ENCODE measurements at regions not wholly inside any gene's neighbourhood (a gene's known extent, or its start where the extent isn't known, plus 50 kb on each side); places are given as distances from the start of the nearest gene placed in this dataset.
"Not testable (repeated sequence)": the region's sequence is repeated elsewhere in the genome, so short reads cannot be mapped to it uniquely, and the experiment has no call there.

DNA sequence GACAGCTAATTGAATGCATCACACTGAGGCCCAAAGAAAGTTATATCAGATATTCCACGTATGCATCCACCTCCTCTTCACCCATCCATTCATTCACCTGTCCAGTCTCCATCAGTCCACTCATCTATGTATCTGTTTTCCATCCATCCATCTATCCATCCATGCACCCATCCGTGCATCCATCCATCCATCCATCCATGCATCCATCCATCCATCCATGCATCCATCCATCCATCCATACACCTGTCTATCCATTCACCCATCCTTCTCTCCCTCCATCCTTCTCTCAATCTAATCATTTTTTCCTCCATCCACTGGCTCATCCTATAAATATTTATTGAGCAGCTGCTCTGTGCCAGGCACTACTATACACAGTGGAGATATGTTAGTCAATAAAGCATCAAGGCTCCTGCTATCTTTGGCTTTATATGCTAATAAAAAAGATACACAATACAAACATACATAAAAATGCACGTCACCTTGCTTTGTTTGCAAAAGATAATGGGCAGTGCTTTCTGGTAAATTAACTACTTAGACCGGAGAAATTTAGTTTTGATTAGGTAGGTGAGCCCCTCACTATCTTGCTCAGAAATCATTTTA, 442.0 kb upstream of the KLF6 start:
- intact Hi-C loops (cut with micrococcal nuclease): no loop called here
- H3K36me3 Mint-ChIP-seq (ENCODE audit: low read depth): no peaks in the 10 kb centered on the region
- no peak overlapping the region for H3K27ac Mint-ChIP-seq
- H3K4me3 Mint-ChIP-seq: no peak overlapping the region
- H3K4me1 Mint-ChIP-seq (ENCODE audit: low read depth): no peaks in the 10 kb centered on the region
- H3K27me3 Mint-ChIP-seq: peaks cover 3% of the 10 kb centered on the region
- no peaks in the 10 kb centered on the region for H3K9me3 Mint-ChIP-seq

GRCh38 chr10:4224178-4224577, 439.2 kb upstream of the KLF6 start:
- no peak overlapping the region for H3K4me3 Mint-ChIP-seq

GRCh38 chr10:4221310-4221709, 436.3 kb upstream of the KLF6 start:
- H3K9me3 Mint-ChIP-seq; H3K36me3 Mint-ChIP-seq (ENCODE audit: low read depth); H3K27ac Mint-ChIP-seq; intact Hi-C loops (cut with micrococcal nuclease); H3K27me3 Mint-ChIP-seq; H3K4me3 Mint-ChIP-seq: not testable (repeated sequence)
- peaks cover 13% of the 10 kb centered on the region for H3K4me1 Mint-ChIP-seq (ENCODE audit: low read depth)

More at GRCh38 chr10:4224178-4224577, 439.2 kb upstream of the KLF6 start:
- Mint-ChIP-seq H3K27me3 (peaks cover 3% of the 10 kb centered on the region), H3K4me1 (ENCODE audit: low read depth) (peaks cover 6% of the 10 kb centered on the region), H3K27ac (no peak overlapping the region), H3K9me3 (no peaks in the 10 kb centered on the region), H3K36me3 (ENCODE audit: low read depth) (no peaks in the 10 kb centered on the region)
- intact Hi-C loops (cut with micrococcal nuclease): no loop called here

GRCh38 chr10:4219901-4220300, 434.9 kb upstream of the KLF6 start:
- H3K27me3 Mint-ChIP-seq: peaks cover 10% of the 10 kb centered on the region
- H3K27ac Mint-ChIP-seq: no peak overlapping the region
- peaks cover 13% of the 10 kb centered on the region for H3K4me1 Mint-ChIP-seq (ENCODE audit: low read depth)
- H3K4me3 Mint-ChIP-seq: no peak overlapping the region
- intact Hi-C loops (cut with micrococcal nuclease): no loop called here
- H3K9me3 Mint-ChIP-seq: no peaks in the 10 kb centered on the region
- no peaks in the 10 kb centered on the region for H3K36me3 Mint-ChIP-seq (ENCODE audit: low read depth)

GRCh38 chr10:4217653-4218052, 432.6 kb upstream of the KLF6 start:
- peaks cover 10% of the 10 kb centered on the region for H3K27me3 Mint-ChIP-seq
- no peaks in the 10 kb centered on the region for H3K36me3 Mint-ChIP-seq (ENCODE audit: low read depth)
- no peak overlapping the region for H3K27ac Mint-ChIP-seq
- H3K4me3 Mint-ChIP-seq: no peak overlapping the region
- H3K9me3 Mint-ChIP-seq: no peaks in the 10 kb centered on the region
- intact Hi-C loops (cut with micrococcal nuclease): no loop called here
- H3K4me1 Mint-ChIP-seq (ENCODE audit: low read depth): peaks cover 13% of the 10 kb centered on the region

DNA sequence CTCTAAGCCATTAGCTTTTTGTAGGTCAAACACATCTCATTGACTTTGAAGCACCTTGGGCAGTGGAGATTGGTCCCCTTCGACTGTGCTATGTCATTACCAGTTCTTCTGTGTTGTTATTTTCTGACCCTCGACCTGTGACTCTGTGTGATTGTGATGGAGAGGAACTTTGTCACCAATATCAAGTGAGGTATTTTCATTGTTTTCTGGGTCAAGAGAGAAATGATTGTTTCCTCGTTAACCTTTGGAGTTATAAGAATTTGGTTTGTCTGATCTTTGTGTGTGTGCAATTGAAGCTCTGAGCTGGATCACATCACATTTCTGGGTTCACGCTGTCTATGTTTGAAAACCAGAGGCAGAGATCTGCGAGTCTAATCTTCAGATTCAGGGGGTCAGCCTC, 432.2 kb upstream of the KLF6 start:
- Mint-ChIP-seq H3K27ac (no peak overlapping the region), H3K27me3 (peaks cover 10% of the 10 kb centered on the region), H3K36me3 (ENCODE audit: low read depth) (no peaks in the 10 kb centered on the region), H3K9me3 (no peaks in the 10 kb centered on the region), H3K4me3 (no peak overlapping the region), H3K4me1 (ENCODE audit: low read depth) (peaks cover 13% of the 10 kb centered on the region)
- intact Hi-C loops (cut with micrococcal nuclease): no loop called here

DNA sequence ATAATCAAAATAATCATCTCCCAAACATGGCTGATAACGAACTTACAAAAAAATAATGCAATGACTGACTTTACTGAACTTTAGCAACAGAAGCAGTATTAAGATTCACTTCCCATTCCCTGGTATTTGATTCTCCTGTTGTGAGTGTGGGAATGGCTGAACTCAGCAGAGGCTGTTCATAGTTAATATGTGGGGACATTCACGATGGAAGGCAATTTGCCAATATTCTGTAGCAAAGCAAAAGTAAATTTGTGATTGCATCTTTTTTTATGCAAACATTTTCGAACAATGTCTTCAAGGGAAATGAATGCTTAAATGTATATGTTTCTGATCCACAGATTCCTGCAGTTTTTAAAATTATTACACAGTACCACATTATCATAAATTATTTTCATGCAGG, 431.7 kb upstream of the KLF6 start:
- intact Hi-C loops (cut with micrococcal nuclease): no loop called here
- H3K36me3 Mint-ChIP-seq (ENCODE audit: low read depth): no peaks in the 10 kb centered on the region
- H3K4me3 Mint-ChIP-seq: no peak overlapping the region
- H3K9me3 Mint-ChIP-seq: no peaks in the 10 kb centered on the region
- peaks cover 10% of the 10 kb centered on the region for H3K27me3 Mint-ChIP-seq
- no peak overlapping the region for H3K27ac Mint-ChIP-seq
- H3K4me1 Mint-ChIP-seq (ENCODE audit: low read depth): peaks cover 13% of the 10 kb centered on the region

DNA sequence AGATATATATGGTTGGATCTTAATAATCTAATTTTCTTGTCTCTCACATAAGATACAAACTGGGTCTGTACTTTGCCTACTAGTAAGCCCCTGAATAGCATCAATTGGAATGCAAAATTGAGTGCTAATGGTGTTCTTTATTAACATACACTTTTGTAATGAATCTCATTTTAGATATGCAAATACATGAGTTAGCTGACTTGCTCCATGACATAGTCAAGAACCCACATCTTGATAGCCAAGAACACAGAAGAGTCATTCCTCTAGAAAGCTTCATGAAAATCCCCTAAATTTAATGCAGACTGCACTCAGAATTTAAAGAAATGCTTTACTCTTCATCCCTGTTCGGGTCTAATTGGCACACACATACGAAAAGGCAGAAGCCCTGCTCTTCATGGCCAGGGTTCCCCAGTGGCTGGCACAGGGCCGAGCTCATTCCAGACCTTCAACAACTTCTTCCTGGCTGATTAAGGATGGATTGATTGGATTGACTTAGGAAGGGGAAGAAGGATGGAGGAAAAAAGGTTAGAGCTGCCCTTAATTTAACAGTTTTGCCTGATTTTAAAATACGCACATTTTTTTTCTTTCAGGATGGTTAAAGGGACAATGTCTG, 431.1 kb upstream of the KLF6 start:
- Mint-ChIP-seq H3K27ac (no peak overlapping the region), H3K36me3 (ENCODE audit: low read depth) (no peaks in the 10 kb centered on the region), H3K9me3 (no peaks in the 10 kb centered on the region), H3K27me3 (peaks cover 10% of the 10 kb centered on the region), H3K4me3 (no peak overlapping the region), H3K4me1 (ENCODE audit: low read depth) (peaks cover 13% of the 10 kb centered on the region)
- intact Hi-C loops (cut with micrococcal nuclease): no loop called here

DNA sequence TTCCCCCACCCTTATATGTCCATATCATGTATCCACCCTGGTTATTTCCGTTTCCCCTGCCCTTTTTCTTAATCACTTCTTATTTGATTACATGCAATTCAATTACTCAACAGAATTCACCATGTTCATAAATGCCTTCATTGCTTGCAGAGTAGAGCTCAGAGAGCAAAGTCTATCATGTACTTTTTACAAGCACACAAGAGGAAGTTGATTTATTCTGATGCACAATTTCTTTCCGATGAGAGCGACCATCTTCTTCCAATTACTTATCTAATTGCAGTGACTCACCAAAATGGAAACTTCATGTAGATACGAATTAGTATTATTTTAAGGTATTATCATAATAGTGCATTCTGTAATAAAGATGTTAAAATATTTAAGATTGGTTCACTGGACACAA, 430.5 kb upstream of the KLF6 start:
- peaks cover 8% of the 10 kb centered on the region for H3K4me1 Mint-ChIP-seq (ENCODE audit: low read depth)
- H3K9me3 Mint-ChIP-seq: no peaks in the 10 kb centered on the region
- intact Hi-C loops (cut with micrococcal nuclease): no loop called here
- H3K36me3 Mint-ChIP-seq (ENCODE audit: low read depth): no peaks in the 10 kb centered on the region
- H3K4me3 Mint-ChIP-seq: no peak overlapping the region
- H3K27me3 Mint-ChIP-seq: peaks cover 10% of the 10 kb centered on the region
- no peak overlapping the region for H3K27ac Mint-ChIP-seq

DNA sequence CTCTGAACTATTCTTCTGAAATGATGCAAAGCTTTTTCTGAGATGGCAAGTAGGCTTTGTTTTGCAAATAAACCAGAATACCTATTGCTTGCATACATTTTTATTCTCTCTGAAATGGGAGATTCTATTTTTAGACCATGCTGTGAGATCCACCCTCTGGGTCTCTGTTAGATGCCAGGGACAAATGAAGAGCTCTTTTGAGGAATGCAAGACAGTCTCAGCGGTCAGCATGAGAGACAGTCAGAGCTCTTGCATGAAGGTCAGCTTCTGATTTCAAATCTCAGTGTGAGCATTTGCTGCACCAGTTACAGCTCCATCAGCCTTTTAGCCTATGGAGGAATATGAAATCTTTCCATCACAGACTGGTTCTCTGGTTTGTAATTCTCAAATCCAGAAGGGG, 429.9 kb upstream of the KLF6 start:
- no peaks in the 10 kb centered on the region for H3K9me3 Mint-ChIP-seq
- H3K4me3 Mint-ChIP-seq: no peak overlapping the region
- H3K27me3 Mint-ChIP-seq: peaks cover 10% of the 10 kb centered on the region
- H3K4me1 Mint-ChIP-seq (ENCODE audit: low read depth): peaks cover 7% of the 10 kb centered on the region
- intact Hi-C loops (cut with micrococcal nuclease): no loop called here
- H3K36me3 Mint-ChIP-seq (ENCODE audit: low read depth): no peaks in the 10 kb centered on the region
- H3K27ac Mint-ChIP-seq: no peak overlapping the region

- Mint-ChIP-seq H3K4me3 (no peak overlapping the region), H3K27ac (no peak overlapping the region), H3K27me3 (peaks cover 15% of the 10 kb centered on the region), H3K9me3 (no peaks in the 10 kb centered on the region), H3K36me3 (ENCODE audit: low read depth) (no peaks in the 10 kb centered on the region), H3K4me1 (ENCODE audit: low read depth) (peaks cover 7% of the 10 kb centered on the region)
- intact Hi-C loops (cut with micrococcal nuclease): no loop called here
Observed at GRCh38 chr10:4213441-4213840, 428.4 kb upstream of the KLF6 start.

DNA sequence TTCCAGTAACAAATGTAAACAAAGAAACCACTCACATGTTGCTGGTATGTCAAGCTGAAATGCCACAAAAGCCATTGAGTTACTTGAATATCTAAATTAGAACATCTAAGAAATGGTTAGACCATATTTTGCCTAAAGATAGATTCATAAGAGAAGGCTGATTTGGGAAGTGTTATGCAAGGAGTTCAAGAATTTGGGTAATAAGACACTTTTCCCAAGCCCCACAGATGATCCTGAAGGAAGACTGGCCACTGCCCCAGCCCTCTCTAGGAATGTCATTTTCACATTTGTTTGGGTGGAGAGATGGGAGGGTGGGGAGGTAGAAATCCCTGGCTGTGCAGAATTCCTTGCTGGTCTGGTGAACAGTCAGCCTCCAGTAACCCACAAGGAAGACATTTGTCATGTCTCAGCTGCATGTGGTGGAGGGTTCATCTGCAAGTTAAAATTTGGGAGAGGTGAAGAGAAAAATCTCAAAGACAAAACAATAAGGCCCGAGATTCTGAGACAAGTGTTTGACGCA, 427.2 kb upstream of the KLF6 start:
- peaks cover 15% of the 10 kb centered on the region for H3K27me3 Mint-ChIP-seq
- no peak overlapping the region for H3K27ac Mint-ChIP-seq
- H3K4me1 Mint-ChIP-seq (ENCODE audit: low read depth): peaks cover 7% of the 10 kb centered on the region
- no peak overlapping the region for H3K4me3 Mint-ChIP-seq
- H3K36me3 Mint-ChIP-seq (ENCODE audit: low read depth): no peaks in the 10 kb centered on the region
- intact Hi-C loops (cut with micrococcal nuclease): no loop called here
- H3K9me3 Mint-ChIP-seq: no peaks in the 10 kb centered on the region

DNA sequence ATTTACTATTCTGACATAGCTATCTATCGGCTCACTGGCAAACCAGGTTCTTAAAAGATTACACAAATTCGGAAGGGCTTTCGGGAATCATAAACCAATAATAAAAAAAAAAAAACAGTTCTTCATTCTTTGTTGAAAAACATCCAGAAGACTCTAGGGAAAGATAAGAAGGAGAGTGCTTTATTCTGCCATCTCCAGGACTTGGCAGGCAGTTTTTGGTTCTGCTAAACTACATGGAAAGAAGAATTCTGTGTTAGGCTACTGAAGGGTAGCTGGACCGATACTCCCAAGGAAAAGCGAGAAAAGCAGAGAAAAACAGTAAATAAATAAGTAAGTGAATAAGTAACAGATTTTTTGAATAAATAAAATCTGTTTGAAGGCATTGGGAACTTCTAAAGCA, 423.5 kb upstream of the KLF6 start:
- Mint-ChIP-seq H3K27ac (no peak overlapping the region), H3K9me3 (peaks cover 13% of the 10 kb centered on the region), H3K36me3 (ENCODE audit: low read depth) (no peaks in the 10 kb centered on the region), H3K27me3 (peaks cover 23% of the 10 kb centered on the region), H3K4me3 (no peak overlapping the region), H3K4me1 (ENCODE audit: low read depth) (no peaks in the 10 kb centered on the region)
- intact Hi-C loops (cut with micrococcal nuclease): no loop called here

DNA sequence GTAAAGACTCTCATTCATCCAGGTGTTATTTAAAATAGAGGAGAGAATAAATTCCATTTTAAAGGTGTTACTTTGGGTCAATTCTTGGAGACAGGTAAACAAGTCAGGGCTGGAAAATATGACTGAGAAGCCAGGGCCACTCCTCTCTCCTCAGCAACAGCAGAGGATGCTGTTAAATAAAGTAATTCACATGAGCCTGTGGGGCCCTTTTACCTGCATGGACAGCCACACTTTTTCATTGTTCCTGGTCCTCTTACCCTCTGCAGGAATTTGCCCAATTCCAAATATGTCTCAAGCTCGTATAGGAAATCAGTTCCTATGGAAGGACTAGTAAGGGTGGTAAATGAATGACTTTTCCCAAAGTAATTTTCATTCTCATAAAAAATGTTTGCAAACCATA, 420.1 kb upstream of the KLF6 start:
- H3K4me1 Mint-ChIP-seq (ENCODE audit: low read depth): peaks cover 11% of the 10 kb centered on the region

DNA sequence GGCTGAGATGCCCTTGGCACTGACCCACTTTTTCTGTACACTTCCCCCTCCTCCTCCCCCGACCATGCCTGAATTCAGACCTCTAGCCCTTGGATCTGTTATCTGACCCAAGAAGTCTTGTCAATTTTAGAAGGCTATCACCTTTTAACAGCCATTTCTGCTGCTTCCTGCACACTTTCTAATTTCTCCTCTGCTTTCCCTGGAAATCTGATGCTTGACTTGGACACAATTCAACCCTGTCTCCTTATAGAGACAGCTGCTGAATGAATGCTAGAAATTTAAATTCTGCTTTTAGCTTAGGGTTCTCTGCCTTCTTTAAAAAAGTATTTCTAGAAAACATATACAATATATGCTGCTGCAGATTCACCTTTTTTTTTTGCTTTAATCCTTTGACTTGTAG, 417.9 kb upstream of the KLF6 start:
- no peaks in the 10 kb centered on the region for H3K36me3 Mint-ChIP-seq (ENCODE audit: low read depth)
- peaks cover 15% of the 10 kb centered on the region for H3K4me1 Mint-ChIP-seq (ENCODE audit: low read depth)
- H3K4me3 Mint-ChIP-seq: no peak overlapping the region
- intact Hi-C loops (cut with micrococcal nuclease): no loop called here
- peak overlapping the region; percentile 11 for H3K27ac Mint-ChIP-seq
- peaks cover 24% of the 10 kb centered on the region for H3K27me3 Mint-ChIP-seq
- peaks cover 13% of the 10 kb centered on the region for H3K9me3 Mint-ChIP-seq

More for the DNA sequence above, 420.1 kb upstream of the KLF6 start:
- Mint-ChIP-seq H3K36me3 (ENCODE audit: low read depth) (no peaks in the 10 kb centered on the region), H3K27me3 (peaks cover 29% of the 10 kb centered on the region), H3K9me3 (peaks cover 13% of the 10 kb centered on the region), H3K27ac (no peak overlapping the region), H3K4me3 (no peak overlapping the region)
- intact Hi-C loops (cut with micrococcal nuclease): no loop called here
